B cell (primary cell): ENCODE measurements at regions not wholly inside any gene's neighbourhood (a gene's known extent, or its start where the extent isn't known, plus 50 kb on each side); places are given as distances from the start of the nearest gene placed in this dataset.

Experiments
- ATAC-seq: fragments of 200-7000 bp; cut with Tn5 transposase; one replicate; pipeline ENCODE4 v1.10.0; 2021; ENCODE audit warnings: low read depth, mild to moderate bottlenecking, moderate number of reproducible peaks, moderate library complexity
- CTCF ChIA-PET: fragments of 350-600 bp; sonication (Branson Sonifier 250); formaldehyde crosslinking; loops from one replicate; lab custom pipeline; 2021; ENCODE audit warnings: antibody characterized with exemption, inconsistent platforms; lab: Charles Lee
- POLR2A ChIA-PET: fragments of 350-600 bp; sonication (Branson Sonifier 250); formaldehyde crosslinking; loops from one replicate; lab custom pipeline; 2021; ENCODE audit warnings: antibody characterized with exemption; lab: Charles Lee
- DNase-seq: peaks from one replicate; pipeline ENCODE4 v3.0.0; 2013
- H2AFZ ChIP-seq: 2 replicates; pipeline ENCODE4 v1.6.1; 2012; ENCODE audit warnings: mild to moderate bottlenecking, low read depth, low read length; ENCODE audit not compliant: insufficient read depth, poor library complexity, severe bottlenecking
- H3K27ac ChIP-seq, 2 donors: 1 replicate in 1 of 2; 2 replicates in 1 of 2; pipeline ENCODE4 v1.5.1; 2012 to 2013; ENCODE audit warnings: low read length in 2 of 2, mild to moderate bottlenecking in 2 of 2, moderate library complexity in 1 of 2
- H3K27me3 ChIP-seq, 4 experiments: fragments of 200-600 bp in 1 of 4; sonication (generic) in 1 of 4; replicated peaks in 1 of 4; 1 replicate in 2 of 4; 2 replicates in 2 of 4; pipeline versions ENCODE4 v1.6.1 to v1.7.0; 2013 to 2016; ENCODE audit warnings: low read length in 3 of 4, mild to moderate bottlenecking in 2 of 4, mixed read lengths in 1 of 4, moderate library complexity in 1 of 4; ENCODE audit not compliant: insufficient read depth in 4 of 4, control insufficient read depth in 3 of 4; ENCODE audit errors: control extremely low read depth in 1 of 4
- H3K36me3 ChIP-seq, 2 experiments: replicated peaks in 1 of 2; 1 replicate in 1 of 2; 2 replicates in 1 of 2; pipeline versions ENCODE4 v1.6.1 to v1.7.1; 2013; ENCODE audit warnings: low read length in 1 of 2; ENCODE audit not compliant: insufficient read depth in 2 of 2, control insufficient read depth in 1 of 2; ENCODE audit errors: control extremely low read depth in 1 of 2, extremely low read depth in 1 of 2
- H3K4me1 ChIP-seq, 2 donors: fragments of 200-600 bp in 1 of 2; sonication (generic) in 1 of 2; 1 replicate in 1 of 2; 2 replicates in 1 of 2; pipeline versions ENCODE4 v1.5.1 to v1.6.1; 2013 to 2017; ENCODE audit warnings: low read length in 2 of 2; ENCODE audit not compliant: control insufficient read depth in 2 of 2, insufficient read depth in 2 of 2
- H3K4me2 ChIP-seq: replicated peaks from 2 replicates; pipeline ENCODE3; 2012; ENCODE audit warnings: mild to moderate bottlenecking, low read depth, low read length; ENCODE audit not compliant: poor library complexity, severe bottlenecking
- H3K4me3 ChIP-seq, 5 experiments: fragments of 200-600 bp in 1 of 5; sonication (generic) in 1 of 5; 1 replicate in 3 of 5; 2 replicates in 2 of 5; pipeline versions ENCODE4 v1.5.1 to v1.7.0; 2011 to 2016; ENCODE audit warnings: low read length in 4 of 5, mild to moderate bottlenecking in 4 of 5, low read depth in 2 of 5, control low read depth in 1 of 5, moderate library complexity in 1 of 5; ENCODE audit not compliant: insufficient read depth in 1 of 5; ENCODE audit errors: control extremely low read depth in 1 of 5, extremely low read depth in 1 of 5
- H3K79me2 ChIP-seq: fragments of 200-600 bp; sonication (generic); one replicate; pipeline ENCODE4 v1.6.0; 2016; ENCODE audit warnings: low read length; ENCODE audit not compliant: control insufficient read depth, insufficient read depth
- H3K9ac ChIP-seq: fragments of 200-600 bp; sonication (generic); 2 replicates; pipeline ENCODE4 v1.6.1; 2017; ENCODE audit warnings: mild to moderate bottlenecking, low read length, moderate library complexity
- H3K9me3 ChIP-seq, 3 donors: one replicate each; pipeline versions ENCODE4 v1.6.1 to v1.7.1; 2013; ENCODE audit warnings: low read length in 2 of 3; ENCODE audit not compliant: control insufficient read depth in 2 of 3, insufficient read depth in 1 of 3; ENCODE audit errors: control extremely low read depth in 1 of 3
- H4K20me1 ChIP-seq: 2 replicates; pipeline ENCODE4 v1.6.0; 2012; ENCODE audit warnings: mild to moderate bottlenecking, low read length; ENCODE audit not compliant: insufficient read depth, control insufficient read depth, poor library complexity, severe bottlenecking
- H3K27ac Mint-ChIP-seq: one replicate; pipeline ENCODE4 v1.8.0; 2021; ENCODE audit warnings: mixed read lengths
- H3K27me3 Mint-ChIP-seq: one replicate; pipeline ENCODE4 v1.8.0; 2021; ENCODE audit warnings: mixed read lengths
- H3K4me1 Mint-ChIP-seq: one replicate; pipeline ENCODE4 v1.8.0; 2021; ENCODE audit warnings: mixed read lengths
- H3K4me3 Mint-ChIP-seq: one replicate; pipeline ENCODE4 v1.8.0; 2021; ENCODE audit warnings: mixed read lengths
- H3K9me3 Mint-ChIP-seq: one replicate; pipeline ENCODE4 v1.8.0; 2022; ENCODE audit warnings: mixed read lengths; ENCODE audit not compliant: insufficient read depth
- EZH2 ChIP-seq: IDR thresholded peaks from 2 replicates; pipeline ENCODE4 v1.6.1; 2012; ENCODE audit warnings: borderline replicate concordance, low read depth, mild to moderate bottlenecking, moderate library complexity, low read length; ENCODE audit not compliant: insufficient read depth, poor library complexity, severe bottlenecking
- WGBS: methylation state at CpG from one replicate; pipeline ENCODE4 v1.1.5; 2013; ENCODE audit warnings: missing lambda C conversion rate; ENCODE audit not compliant: insufficient coverage; 5-methylcytosine and 5-hydroxymethylcytosine counted together
- intact Hi-C: fragments of 100-400 bp; cut with micrococcal nuclease; formaldehyde crosslinking; loops from one replicate; pipeline ENCODE4 v1.10.0; 2022
- TF ChIP-seq, protein P1 (sequence below): fragments of 200-600 bp; IDR thresholded peaks from one replicate; pipeline ENCODE4 v1.8.0; 2022; ENCODE audit warnings: antibody characterized with exemption, mild to moderate bottlenecking

- Mint-ChIP-seq H3K4me3 (no peak overlapping the region), H3K4me1 (no peaks in the 10 kb centered on the region), H3K9me3 (peaks cover 1% of the 10 kb centered on the region), H3K27me3 (peaks cover 3% of the 10 kb centered on the region), H3K27ac (no peak overlapping the region)
- no peak for DNase-seq
- Histone ChIP-seq H3K9ac (no peak overlapping the region), H4K20me1 (no peaks in the 10 kb centered on the region), H3K79me2 (no peaks in the 10 kb centered on the region), H3K4me1 (no peaks in the 10 kb centered on the region), H3K36me3 (no peaks in the 10 kb centered on the region), H2AFZ (no peak overlapping the region), H3K9me3 (peaks cover 0 to 12% (median 2%) of the 10 kb centered on the region in 3 donors), H3K27me3 (peaks cover 0 to 5% (median 0%) of the 10 kb centered on the region in 4 experiments), H3K27ac (no peak overlapping the region), H3K4me3 (no peak overlapping the region), H3K4me2 (no peak overlapping the region)
- POLR2A ChIA-PET, result no interaction called here
- WGBS, result 100% methylated on average over 3 of the region's 8 CpGs
- CTCF ChIA-PET, result interaction anchor here (1.3 to 1.4 kb wide), 2 partner anchors 15 to 27 kb away, joined by 3 read pairs; no protein-coding TSS in a partner anchor
- no peak for ATAC-seq
- intact Hi-C loops, result no loop called here
- TF ChIP-seq, protein P1, sequence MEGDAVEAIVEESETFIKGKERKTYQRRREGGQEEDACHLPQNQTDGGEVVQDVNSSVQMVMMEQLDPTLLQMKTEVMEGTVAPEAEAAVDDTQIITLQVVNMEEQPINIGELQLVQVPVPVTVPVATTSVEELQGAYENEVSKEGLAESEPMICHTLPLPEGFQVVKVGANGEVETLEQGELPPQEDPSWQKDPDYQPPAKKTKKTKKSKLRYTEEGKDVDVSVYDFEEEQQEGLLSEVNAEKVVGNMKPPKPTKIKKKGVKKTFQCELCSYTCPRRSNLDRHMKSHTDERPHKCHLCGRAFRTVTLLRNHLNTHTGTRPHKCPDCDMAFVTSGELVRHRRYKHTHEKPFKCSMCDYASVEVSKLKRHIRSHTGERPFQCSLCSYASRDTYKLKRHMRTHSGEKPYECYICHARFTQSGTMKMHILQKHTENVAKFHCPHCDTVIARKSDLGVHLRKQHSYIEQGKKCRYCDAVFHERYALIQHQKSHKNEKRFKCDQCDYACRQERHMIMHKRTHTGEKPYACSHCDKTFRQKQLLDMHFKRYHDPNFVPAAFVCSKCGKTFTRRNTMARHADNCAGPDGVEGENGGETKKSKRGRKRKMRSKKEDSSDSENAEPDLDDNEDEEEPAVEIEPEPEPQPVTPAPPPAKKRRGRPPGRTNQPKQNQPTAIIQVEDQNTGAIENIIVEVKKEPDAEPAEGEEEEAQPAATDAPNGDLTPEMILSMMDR, result no peak
- TF ChIP-seq EZH2, result no peak
Observed at GRCh38 chr17:77297693-77298666, 157.2 kb downstream of the SEC14L1 start.

DNA sequence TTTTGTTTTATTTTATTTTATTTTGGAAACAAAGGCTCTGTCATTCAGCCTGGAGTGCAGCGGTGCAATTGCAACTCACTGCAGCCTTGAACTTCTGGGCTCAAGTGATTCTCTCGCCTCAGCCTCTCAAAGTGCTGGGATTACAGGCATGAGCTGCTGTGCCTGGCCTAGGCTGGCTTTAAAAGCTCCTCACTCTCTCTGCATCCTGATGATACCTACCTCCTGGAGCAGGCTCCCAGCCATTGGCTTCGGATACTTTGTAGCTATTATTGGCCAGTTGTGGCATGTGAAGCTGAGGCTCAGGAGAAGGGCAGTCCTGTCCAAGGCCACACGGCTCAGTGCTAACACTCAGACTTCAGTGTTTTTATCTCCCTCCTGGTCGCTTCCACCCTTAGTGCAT, 158.0 kb downstream of the SEC14L1 start:
- no peak overlapping the region for H3K27ac Mint-ChIP-seq
- no peaks in the 10 kb centered on the region for H4K20me1 ChIP-seq
- no peak overlapping the region for H2AFZ ChIP-seq
- no peak for DNase-seq
- H3K27ac ChIP-seq, result no peak overlapping the region
- no peaks in the 10 kb centered on the region for H3K4me1 Mint-ChIP-seq
- peaks cover 3% of the 10 kb centered on the region for H3K27me3 Mint-ChIP-seq
- H3K4me3 ChIP-seq, result no peak overlapping the region
- no peaks in the 10 kb centered on the region for H3K79me2 ChIP-seq
- ChIA-PET POLR2A (no interaction called here), CTCF (interaction anchor here (1.3 to 1.4 kb wide), 3 partner anchors 14 to 244 kb away, joined by 3 read pairs; no protein-coding TSS in a partner anchor)
- peaks cover 1% of the 10 kb centered on the region for H3K9me3 Mint-ChIP-seq
- no peak overlapping the region for H3K4me3 Mint-ChIP-seq
- H3K27me3 ChIP-seq, result peaks cover 0 to 5% (median 0%) of the 10 kb centered on the region in 4 experiments
- intact Hi-C loops, result no loop called here
- no peak for TF ChIP-seq EZH2
- TF ChIP-seq, protein P1, result no peak
- H3K4me2 ChIP-seq, result no peak overlapping the region
- H3K9me3 ChIP-seq, result peaks cover 0 to 12% (median 2%) of the 10 kb centered on the region in 3 donors
- H3K36me3 ChIP-seq, result no peaks in the 10 kb centered on the region
- H3K4me1 ChIP-seq, result no peaks in the 10 kb centered on the region
- no peak for ATAC-seq
- no peak overlapping the region for H3K9ac ChIP-seq
- WGBS, result 96% methylated on average over 5 of the region's 5 CpGs
